Lower leg skin (tissue), 3 donors: ENCODE measurements at regions not wholly inside any gene's neighbourhood (a gene's known extent, or its start where the extent isn't known, plus 50 kb on each side); places are given as distances from the start of the nearest gene placed in this dataset.

Experiments
- CTCF ChIP-seq, 3 donors: fragments of 450-650 bp; IDR thresholded peaks; one replicate each; pipeline ENCODE4 v1.5.1; 2016; ENCODE audit warnings: antibody characterized with exemption in 3 of 3, mild to moderate bottlenecking in 3 of 3, moderate library complexity in 2 of 3
- POLR2A ChIP-seq, 2 donors: fragments of 450-650 bp; IDR thresholded peaks; one replicate each; pipeline ENCODE4 v1.6.1; 2016 to 2017; ENCODE audit warnings: antibody characterized with exemption in 2 of 2, mild to moderate bottlenecking in 1 of 2, moderate library complexity in 1 of 2

DNA sequence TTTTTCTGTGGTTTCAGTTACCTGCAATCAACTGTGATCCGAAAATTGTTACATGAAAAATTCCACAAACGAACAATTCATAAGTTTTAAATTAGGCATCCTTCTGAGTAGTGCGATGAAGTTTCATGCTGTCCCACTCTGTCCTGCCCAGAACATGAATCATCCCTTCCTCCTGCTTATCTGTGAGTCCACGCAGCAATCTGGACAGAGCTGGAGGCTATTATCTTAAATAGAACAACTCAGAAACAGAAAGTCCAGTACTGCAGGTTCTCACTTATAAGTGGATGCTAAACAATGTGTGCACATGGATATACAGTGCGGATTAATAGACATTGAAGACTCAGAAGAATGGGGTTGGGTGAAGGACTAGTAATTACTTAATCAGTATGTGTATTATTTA, 583.7 kb upstream of the SPRY2 start:
- TF ChIP-seq CTCF (IDR thresholded peaks at IDR 0.05) (no peak), POLR2A (IDR thresholded peaks at IDR 0.05) (no peak)
